NCI-H446 (cell line): ENCODE measurements at regions not wholly inside any gene's neighbourhood (a gene's known extent, or its start where the extent isn't known, plus 50 kb on each side); places are given as distances from the start of the nearest gene placed in this dataset.
A peak's percentile ranks its signal among the peaks of the same experiment; 100 is the strongest.
"Not testable (repeated sequence)": the region's sequence is repeated elsewhere in the genome, so short reads cannot be mapped to it uniquely, and the experiment has no call there.

ENCODE experiments used
- DNase-seq, 2 experiments: peaks; one replicate each; lab custom pipeline; 2025; lab: John Stamatoyannopoulos, UW

DNA sequence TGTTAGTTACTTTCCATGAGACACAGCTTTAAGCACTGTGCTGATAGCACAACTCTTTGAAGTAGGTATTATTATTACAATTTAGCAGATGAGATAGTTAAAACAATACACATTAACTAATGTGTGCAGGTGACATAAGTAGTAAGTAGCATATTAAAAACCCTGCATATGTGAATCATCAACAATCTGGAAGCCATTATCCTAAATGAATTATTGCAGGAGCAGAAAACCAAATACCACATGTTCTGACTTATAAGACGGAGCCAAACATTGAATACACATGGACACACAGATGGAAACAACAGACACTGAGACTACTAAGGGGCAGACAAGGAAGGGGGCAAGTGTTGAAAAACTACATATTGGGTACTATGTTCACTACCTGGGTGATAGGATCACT is 300.3 kb upstream of the GULP1 start:
- no peak for DNase-seq

DNA sequence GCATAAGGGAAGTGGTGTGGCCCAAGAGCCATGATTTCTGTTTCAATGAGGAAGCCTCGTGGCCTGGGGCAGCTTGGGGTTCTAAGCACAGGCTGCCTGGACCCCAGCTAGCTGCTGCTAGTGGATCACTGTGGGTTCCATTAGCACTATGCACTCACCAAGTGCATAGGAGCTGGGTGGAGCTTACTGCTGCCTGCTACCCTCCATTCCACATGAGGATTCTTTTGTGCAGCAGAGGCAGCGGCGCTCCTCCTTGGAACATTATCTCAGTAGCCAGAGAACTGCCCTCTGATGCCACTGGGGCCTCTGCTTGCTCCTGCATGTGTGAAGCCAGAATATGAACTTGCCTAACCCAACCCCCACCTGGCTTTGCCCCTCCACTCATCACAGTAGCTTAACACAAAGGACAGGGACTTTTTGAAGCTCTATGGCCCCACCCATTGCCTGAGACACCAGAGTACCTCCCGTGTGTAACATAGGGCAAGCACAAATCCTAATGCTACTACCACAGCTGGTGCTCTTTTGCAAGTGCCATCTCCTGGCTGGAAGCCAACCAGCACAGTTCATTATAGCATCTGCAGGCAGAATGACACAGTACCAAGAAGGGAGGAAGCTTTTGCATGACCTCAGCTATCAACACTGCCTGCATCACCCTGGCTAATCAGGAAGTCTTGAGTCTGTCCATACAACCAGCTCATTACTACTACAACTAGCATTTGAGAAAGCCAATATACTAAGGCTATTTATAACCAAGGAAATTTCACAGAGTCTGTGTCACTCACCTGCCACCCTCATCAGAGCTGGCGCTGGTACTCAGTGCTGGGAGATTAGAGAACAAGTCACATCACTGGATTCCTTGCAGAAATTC is 297.0 kb upstream of the GULP1 start:
- peak; percentile 26 to 80 for DNase-seq

DNA sequence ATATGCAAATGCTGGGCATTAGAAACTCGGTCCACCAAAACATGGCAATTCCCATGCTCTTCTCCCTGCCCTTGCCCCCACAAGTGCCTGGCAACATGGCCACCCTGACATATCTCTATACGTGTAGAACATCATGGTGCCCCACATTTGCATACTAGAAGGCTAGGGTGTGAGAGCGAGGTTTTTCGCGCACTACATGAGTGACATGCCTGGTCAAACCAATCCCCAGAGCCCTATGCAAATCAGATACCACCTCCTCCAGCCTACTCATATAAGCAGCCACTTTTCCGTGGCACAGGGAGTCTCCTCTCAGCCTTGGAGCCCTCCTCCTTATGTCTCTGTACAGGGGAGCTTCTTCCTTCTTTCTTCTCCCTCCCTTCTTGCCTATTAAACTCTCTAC is 296.1 kb upstream of the GULP1 start:
- DNase-seq, result no peak

DNA sequence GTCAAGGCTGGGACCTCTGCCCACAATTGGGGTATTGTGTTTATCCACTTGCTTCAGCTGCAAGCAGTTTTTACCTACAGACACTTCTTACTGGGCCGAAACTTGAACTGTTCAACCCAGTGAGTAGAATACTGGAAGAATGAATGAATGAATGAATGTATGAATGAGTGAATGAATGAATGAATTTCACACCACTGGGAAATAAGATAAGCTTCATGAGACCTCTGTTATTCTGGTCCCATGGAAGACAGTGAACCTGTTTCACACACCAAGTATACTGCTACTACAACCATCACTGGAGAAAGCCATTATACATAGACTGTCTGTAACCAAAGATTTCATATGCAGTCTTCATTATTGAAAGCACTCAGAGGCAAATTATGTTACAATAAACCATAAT is 295.0 kb upstream of the GULP1 start:
- no peak for DNase-seq

DNA sequence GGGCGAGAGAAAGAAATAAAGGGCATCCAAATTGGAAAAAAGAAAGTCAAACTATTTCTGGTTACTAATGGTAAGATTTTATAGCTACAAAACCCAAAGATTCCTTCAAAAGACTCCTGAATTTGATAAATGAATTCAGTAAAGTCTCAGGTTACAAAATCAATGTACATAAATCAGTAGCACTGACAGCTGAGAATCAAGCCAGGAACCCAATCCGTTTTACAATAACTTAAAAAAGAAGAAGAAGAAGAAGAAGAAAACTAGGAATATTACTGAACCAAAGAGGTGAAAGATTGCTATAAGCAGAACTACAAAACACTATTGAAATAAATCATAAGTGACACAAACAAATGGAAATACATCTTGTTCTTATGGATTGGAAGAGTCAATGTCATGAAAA is 291.5 kb upstream of the GULP1 start:
- no peak for DNase-seq

DNA sequence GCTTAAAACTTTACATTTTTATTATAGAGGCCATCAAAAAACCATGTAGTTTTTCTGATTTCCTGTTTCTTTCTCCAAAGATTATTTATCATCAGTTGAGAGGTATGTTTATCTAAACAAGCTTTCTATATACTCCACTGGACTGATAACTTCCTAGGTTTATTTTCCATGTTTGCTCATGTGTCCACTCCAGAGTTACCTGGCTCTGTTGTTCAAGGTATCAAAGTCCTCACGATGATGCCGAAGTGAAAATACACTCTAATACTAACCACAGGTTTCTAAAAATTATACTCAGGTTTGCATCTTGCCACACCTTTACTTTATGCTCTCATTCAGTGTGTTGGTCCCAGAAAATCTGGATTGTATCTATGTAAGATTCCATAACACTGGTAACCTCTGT is 287.9 kb upstream of the GULP1 start:
- DNase-seq, result no peak

DNA sequence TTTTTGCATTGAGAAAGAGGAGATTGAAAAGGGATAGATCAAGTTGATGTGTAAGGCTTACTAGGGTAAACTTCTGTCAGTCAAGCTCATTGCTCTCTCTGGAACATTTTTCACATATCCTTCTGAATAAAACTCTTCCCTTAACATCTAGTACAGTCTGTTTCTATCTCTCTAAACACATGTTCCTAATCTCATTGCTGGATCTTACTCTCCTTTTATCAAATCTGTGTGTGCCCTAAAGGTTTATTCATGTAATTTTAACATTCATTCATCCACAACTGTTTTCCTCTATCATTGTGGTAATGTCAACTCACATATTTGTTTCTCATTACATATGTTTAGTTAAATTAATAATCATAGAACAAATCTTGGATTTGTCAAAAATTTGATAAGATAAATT is 277.9 kb upstream of the GULP1 start:
- DNase-seq, result no peak

DNA sequence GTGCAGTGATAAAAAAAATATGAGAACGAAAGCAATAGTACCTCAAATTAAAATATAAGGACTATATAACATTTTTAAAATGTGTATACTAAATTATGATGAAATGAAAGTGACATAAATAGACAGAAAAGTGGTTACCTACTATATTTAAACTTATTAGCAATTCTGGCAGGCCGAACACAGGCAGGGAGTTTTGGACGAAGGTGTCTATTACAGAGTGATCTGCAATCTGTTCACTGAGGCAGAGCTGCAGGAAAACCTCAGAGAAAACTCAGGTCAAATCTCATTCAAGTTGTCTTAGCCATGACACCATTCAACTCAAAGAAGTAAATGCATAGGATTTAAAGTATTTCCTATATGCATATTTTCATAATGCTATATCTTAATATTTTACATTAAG is 274.8 kb upstream of the GULP1 start:
- no peak for DNase-seq

DNA sequence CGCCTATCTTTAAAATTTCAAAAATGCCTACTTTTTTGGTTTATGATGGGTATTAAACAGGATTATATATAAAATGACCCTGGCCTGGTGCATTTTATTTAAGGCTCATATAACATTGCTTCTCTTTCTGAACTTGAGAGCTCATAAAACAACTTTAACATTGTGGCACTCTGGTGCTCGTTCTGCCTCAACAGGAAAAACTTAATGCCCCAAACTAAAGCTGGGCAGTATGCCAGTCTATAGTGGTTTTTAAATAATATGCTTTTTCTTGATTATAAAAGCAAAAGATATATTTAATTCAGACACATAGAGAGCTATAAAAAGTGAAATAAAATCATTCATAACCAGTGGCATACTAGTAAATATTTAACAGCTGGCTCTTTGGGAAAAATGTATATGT is 269.3 kb upstream of the GULP1 start:
- no peak for DNase-seq

DNA sequence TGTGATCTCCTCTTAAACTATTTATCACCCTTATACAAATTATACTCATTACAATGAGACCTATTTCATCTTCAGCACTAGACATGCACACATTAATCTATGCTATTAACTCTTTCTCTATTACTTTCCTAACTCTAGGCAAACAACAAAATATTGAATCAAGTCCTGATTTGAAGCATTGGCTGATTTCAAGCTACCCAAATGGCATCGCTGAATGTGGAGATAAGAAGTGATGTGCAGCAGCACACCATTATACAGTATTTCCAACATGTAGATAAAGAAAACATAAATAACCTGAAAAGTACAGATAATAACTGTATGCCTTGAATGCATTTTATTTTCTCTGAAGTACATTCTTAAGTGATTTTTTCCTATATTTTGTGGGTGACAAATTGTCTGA is 268.6 kb upstream of the GULP1 start:
- no peak for DNase-seq

DNA sequence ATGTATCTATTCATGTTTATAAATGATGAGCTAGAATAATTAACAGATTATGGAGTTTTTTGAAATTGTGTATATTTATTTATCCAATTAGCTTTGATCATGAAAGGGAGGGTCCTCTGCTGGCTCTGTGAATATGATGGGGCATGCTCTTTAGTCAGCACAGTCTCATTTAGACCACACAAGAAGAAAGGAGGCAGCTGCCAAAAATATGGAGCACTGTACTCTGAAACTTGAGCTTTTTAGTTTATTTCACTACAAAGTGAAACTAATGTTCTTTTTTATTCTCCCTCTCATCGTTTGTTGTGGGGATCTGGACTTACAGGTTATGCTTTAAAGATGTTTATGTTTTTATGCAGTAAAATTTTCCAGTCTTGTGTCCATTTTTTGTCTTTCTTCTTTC is 266.9 kb upstream of the GULP1 start:
- DNase-seq, result no peak

DNA sequence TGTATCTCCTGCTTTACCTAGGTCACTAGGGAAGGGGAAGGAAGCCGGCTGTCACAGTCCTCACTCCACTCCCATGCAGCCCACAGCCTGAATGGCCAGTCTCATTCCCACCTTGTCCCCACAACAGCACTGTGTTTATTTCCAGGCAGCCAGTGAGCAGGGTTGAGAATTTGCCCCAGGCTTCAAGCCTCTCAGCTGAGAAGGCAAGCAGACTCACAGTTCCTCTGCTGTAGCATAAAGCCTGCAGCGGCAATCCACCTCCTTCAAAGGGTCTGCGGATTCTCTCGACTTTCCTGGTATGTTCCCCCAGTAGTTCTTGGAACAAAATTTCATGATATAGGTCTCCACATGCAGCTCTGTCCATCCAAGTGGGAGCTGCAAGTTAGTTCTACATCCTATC is 262.9 kb upstream of the GULP1 start:
- no peak for DNase-seq

DNA sequence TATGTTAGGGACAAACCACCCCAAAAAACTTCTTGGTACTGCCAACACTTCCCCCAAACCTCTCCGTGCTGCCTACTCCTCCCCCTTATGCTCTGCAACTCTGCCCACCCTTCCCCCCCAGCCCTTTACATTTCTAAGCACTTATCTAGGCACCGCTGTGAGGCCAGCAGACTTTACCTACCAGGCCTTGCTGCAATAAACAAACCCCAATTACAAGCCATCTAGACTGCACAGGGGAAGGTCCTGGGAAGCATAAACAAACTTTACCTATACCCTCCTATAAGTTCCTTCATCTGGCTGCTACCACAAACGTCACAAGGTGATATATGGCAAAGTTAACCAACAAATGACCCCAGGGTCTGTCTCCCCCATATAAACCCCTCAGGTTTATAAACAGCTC is 259.4 kb upstream of the GULP1 start:
- no peak for DNase-seq

DNA sequence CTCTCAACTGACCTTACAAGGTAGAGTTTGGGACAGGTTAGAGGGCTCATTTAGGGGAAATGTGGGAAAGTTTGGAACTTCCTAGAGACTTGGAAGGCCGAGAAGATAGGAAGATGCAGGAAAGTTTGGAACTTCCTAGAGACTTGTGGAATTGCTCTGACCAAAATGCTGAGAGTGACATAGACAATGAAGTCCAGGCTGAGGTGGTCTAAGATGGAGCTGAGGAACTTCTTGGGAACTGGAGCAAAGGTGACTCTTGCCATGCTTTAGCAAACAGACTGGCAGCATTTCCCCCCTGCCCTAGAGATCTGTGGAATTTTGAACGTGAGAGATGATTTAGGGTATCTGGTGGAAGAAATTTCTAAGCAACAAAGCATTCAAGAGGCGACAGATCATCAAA is 258.9 kb upstream of the GULP1 start:
- DNase-seq, result no peak

DNA sequence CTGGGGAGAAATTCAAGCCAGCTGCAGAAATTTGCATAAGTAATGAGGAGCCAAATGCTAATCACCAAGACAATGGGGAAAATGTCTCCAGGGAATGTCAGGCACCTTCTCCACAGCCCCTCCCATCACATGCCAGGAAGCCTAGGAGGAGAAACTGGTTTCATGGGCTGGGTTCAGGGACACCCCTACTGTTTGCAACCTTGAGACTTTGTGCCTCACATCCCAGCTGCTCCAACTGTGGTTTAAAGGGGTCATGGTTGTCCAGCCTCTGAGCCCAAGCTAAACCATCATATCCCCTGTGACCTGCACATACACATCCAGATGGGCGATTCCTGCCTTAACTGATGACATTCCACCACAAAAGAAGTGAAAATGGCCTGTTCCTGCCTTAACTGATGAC is 258.4 kb upstream of the GULP1 start:
- not testable (repeated sequence) for DNase-seq

DNA sequence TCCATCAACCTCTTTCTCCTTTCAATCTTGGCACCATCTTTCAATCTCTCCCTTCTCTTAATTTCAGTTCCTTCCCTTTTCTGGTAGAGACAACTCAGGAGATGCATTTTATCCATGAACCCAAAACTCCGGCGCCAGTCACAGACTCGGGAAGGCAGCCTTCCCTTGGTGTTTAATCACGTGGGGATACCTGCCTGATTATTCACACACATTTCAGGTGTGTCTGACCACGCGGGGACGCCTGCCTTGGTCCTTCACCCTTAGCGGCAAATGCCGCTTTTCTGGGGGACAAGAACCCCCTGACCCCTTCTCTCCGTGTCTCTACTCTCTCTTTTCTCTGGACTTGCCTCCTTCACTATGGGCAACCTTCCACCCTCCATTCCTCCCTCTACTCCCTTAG is 257.6 kb upstream of the GULP1 start:
- DNase-seq, result not testable (repeated sequence)

DNA sequence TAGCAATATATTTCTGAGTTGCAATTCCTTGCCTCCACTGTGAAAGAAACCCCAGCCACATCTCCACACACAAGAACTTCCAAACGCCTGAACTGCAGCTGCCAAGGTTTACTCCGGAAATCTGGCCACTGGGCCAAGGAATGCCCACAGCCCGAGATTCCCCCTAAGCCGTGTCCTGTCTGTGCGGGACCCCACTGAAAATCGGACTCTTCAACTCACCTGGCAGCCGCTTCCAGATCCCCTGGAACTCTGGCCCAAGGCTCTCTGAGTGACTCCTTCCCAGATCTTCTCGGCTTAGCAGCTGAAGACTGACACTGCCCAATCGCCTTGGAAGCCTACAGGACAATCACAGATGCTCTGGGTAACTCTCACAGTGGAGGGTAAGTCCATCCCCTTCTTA is 256.3 kb upstream of the GULP1 start:
- not testable (repeated sequence) for DNase-seq

DNA sequence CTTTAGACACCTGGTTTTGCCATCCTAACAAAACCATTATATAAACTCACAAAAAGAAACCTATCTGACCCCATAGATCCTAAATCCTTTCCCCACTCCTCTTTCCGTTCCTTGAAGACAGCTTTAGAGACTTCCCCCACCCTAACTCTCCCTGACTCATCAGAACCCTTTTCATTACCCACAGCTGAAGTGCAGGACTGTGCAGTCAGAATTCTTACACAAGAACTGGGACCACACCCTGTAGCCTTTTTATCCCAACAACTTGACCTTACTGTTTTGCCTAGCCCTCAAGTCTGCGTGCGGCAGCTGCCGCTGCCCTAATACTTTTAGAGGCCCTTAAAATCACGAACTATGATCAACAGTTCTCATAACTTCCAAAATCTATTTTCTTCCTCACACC is 254.9 kb upstream of the GULP1 start:
- not testable (repeated sequence) for DNase-seq

DNA sequence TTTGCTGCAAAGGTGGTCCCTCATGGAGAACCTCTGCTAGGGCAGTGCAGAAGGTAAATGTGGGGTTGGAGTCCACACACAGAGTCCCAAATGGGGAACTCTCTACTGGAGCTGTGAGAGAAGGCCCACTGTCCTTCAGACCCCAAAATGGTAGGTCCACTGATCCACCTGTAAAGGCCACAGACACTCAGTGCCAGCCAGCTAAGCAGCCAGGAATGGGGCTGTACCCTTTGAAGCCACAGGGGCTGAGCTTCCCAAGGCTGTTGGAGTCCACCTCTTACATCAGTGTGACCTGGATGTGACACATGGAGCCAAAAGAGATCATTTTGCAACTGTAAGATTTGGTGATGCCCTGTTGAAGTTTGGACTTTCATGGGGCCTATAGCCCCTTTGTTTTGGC is 252.4 kb upstream of the GULP1 start:
- DNase-seq, result no peak

DNA sequence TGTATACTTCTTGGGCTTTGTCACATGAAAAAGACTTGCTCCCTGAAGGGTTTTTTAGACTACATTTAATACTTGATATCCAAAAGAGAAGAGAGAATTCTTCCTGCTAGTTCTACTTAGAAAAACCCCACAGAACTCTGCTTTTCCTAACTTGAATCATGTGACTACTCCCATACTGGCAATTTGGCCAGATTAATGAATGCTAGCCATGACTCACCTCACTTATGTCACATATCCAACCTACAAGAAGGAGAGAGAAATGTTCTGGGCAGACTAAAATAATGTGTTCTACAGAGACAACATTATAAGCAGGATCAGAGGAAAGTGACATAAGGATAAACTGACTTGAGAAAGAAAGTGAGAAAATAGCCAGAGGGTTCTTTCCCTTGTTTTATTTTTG is 249.3 kb upstream of the GULP1 start:
- peak in 1 of 2 experiments; percentile 17 for DNase-seq

DNA sequence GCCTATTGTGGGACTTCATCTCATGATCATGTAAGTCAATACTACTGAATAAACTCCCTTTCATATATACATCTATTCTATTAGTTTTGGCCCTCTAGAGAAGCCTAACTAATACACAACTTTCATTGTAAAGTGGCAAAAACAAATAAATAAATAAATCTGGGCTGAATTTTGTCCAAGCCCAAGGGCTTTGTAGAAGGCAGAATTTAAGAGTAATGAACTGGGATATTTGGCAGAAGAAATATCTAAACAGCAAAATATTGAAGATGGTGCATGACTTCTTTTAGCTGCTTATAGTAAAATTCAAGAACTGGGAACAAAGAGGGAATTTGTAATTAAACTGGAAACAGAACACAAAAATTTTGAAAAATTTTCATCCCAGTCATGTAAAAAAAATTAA is 246.7 kb upstream of the GULP1 start:
- no peak for DNase-seq

DNA sequence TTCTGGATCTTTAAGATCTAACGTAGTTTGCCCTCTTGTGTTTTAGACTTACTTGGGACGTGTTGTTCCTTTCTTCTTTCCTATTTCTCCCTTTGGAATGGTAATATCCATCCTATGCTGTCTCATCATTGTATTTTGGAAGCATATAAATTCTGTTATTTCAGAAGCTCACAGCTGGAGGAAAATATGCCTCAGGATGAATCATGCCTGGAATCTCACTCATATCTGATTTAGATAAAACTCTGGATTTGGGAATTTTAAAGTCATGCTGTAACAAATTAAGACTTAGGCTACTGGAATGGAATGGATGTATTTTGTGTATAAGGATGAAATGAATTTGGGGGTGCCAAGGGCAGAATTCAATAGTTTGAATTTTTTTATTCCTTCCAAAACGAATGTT is 245.2 kb upstream of the GULP1 start:
- no peak for DNase-seq

DNA sequence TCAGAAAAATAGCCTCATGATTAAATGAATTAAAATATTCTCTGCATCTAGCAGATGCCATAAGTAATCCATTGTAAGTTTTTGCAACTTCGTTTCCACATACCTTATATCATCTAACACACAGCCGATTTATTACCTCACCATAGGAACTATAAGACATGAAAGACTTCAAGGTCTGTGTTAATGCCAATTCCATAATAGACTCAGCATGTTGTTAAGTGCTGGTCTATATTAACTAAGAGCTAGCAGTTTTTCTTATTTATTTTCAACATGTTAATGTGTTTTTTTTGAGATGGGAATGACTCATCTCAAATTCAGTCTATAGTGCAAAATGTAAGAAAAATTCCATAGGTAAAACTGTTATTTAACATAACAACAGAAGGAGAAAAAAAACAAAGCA is 243.9 kb upstream of the GULP1 start:
- no peak for DNase-seq

DNA sequence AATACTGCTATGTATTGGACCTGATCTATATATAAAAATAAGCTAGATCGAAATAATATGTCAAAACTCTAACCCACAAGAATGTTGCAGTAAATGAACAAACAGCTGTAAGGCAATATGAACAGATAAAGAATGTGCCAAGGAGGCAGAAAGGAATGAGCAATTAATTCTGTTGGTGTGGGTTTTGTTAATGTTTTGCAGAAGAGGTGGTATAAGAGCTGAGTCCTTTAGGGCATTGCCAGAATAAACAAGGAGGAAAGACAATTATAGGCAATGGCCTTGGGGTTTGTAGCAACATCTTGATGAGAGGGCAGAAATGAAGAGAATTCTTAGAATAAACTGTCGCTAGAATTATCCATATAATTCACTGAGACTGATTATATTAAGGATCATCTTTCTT is 240.9 kb upstream of the GULP1 start:
- DNase-seq, result no peak
